ENCODE measurements at regions not wholly inside any gene's neighbourhood (a gene's known extent, or its start where the extent isn't known, plus 50 kb on each side); places are given as distances from the start of the nearest gene placed in this dataset.
"Not testable (repeated sequence)": the region's sequence is repeated elsewhere in the genome, so short reads cannot be mapped to it uniquely, and the experiment has no call there.

- DNase-seq (ENCODE audit: low read depth): no peak
Measured at GRCh38 chr7:87007038-87007437, 52.4 kb downstream of the ELAPOR2 start.

DNA sequence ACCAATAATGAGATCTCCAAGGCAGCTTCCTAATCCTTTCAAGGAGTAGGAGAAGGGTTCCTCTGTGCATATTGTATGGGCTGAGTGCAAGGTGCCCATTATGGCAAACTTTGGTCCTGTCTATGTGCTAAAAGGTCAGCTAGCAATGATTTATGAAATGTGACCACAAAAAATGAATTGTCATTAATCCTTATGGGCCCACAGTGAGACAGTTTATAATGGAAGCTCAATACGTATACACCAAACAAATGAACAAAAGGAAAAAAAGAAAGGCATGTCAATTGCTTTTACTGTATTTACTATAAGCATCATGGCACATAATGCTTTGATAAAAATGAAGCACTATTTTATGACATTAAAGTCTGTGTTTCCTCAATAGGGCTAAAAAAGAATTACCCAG, 54.5 kb downstream of the ELAPOR2 start:
- no peak for DNase-seq (ENCODE audit: low read depth)

DNA sequence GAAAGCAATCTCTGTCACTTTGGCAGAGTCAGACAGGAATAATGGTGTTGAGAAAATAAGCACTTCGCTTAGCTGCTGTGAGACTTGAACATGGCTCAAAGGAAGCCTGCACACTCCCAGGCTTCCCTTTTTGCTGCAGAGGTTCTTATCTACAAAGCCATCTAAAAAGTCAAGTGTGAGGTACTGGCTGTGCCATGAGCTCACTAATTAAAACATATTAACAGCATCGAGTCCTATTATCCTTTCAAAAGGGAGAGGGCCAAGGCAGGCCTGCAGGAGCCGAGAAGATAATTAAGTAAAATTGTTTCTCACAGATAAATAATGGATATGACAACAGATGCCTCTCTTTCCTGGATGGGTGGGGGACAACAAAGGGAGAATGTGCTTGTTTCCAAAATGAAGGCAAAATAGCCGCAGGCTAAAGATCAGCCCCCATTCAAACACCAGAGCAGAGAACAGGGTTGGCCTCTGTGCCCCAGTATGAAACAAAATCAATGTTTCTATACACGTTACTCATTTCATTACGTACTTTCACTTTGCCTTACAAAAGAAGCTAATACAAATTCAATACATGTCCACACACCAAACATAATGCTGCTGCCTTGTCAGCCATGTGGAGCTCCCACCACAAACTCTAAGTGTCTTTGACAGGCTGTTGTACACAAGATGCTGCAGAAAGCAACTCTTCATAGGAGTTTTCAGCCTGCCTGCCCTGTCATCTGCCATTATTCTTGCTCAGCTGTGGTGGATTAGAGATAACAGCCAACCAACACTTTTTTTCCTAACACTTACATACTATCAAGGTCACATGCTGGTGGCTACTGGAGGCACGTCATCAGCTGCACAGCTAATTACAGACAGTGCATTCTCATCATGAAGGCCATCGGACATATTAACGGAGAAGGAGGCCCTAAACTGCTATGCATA, 55.3 kb downstream of the ELAPOR2 start:
- no peak for DNase-seq (ENCODE audit: low read depth)

DNA sequence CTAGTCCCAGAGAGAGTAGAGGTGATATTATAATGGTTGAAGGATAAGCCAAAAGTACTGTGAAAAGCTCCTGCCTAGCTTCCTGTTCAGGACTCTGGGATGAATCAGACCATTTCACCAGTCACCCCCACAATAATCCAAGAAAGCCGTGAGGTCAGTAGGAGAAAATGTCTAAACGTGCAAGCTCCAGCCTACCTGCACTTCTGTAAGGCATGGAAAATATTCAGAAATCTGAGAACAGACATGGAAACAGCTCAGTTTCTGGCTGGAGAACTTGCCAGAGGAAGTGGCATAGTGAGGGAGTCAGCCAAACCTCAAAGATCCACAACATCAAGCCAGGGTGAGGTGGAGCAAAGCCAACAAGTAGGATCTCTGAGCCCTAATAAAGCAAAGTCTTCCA, 58.2 kb downstream of the ELAPOR2 start:
- DNase-seq (ENCODE audit: low read depth): no peak

DNA sequence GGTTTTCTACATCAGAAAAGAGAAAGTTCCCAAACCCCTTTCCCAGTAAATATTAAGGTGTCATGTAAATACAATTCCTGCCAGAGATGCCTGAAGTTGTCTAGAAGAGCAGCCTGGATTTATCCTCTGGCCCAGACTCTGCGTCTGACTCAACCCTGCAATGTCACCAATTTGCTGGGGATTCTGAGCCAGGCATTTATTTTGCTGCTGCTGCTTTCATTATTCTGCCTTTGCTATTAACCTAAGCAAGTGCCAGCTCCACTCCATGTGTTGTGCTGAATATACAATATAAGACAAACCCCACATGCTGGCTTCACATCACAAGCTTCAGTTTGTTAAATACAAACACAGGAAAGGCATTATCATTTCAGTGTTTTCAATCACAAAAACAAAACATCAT, 59.1 kb downstream of the ELAPOR2 start:
- no peak for DNase-seq (ENCODE audit: low read depth)

GRCh38 chr7:86999750-87000149, 59.7 kb downstream of the ELAPOR2 start:
- no peak for DNase-seq (ENCODE audit: low read depth)

DNA sequence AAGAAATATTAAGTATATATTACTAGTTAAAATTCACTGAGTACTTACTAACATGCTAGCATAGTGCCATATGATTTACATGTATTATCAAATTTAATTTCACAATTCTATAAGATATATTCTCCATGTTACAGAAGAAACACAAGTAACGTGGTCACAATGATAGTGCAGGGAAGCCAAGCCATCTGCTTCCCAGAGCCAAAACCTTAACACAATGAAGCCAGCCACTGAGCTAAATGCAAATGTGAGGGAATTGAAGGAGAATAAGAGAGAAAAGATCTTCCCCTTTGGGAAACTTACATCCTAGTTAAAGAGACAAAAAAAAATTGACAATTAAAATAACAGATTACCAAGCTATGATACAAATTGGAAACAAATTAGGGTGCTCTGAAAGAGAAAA, 63.6 kb downstream of the ELAPOR2 start:
- no peak for DNase-seq (ENCODE audit: low read depth)

DNA sequence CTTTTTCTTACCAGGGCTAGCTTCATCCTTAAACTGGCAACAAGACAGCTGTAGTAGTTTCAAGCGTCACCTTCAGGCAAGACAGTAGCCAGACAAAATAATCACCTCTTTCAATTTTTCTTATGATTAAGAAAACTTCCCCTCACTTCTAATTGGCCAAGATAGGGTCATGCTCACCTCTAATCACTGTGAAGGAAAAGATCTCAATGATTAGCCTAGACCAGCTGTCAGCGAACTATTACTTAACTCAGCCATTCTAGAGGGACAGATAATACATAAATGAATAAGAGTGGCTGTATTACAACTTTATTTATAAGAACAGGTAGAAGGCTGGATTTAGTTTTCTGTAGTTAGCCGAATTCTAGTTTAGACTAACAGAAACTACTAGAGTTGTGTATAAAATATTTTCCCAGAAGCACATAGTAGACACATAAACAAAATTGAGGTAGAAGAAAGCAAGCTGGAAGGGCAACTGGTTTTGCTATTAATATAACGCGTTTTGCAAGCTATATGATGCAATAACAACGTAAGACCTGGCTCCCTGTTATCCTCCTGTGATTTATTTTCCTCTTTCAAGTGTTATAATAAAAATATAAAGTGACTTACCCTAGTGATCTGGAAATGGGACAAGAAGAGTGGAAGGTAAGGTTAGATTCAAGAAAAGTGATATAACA, 64.3 kb downstream of the ELAPOR2 start:
- no peak for DNase-seq (ENCODE audit: low read depth)

- no peak for DNase-seq (ENCODE audit: low read depth)
Measured at GRCh38 chr7:86991771-86992191, 67.7 kb downstream of the ELAPOR2 start.

GRCh38 chr7:86991093-86991769, 68.2 kb downstream of the ELAPOR2 start:
- no peak for DNase-seq (ENCODE audit: low read depth)

DNA sequence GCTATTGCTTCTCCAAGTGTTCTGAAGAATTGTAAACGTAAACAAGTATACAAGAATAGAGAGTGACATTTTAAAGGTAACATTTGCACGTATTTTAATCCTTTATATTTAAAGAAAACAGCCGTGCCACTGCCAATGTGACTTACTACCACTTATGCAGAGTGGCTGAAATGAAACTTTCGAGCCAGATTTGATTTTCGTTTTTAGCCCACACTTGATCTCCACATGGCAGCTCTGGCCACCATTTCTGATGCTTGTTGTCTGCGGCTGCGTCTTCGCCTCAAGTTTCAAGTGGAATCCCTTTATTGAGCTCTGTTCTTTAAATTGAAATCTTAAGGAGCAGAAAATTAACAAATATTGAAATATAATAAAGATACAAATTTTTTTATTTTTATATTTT, 70.0 kb downstream of the ELAPOR2 start:
- no peak for DNase-seq (ENCODE audit: low read depth)

DNA sequence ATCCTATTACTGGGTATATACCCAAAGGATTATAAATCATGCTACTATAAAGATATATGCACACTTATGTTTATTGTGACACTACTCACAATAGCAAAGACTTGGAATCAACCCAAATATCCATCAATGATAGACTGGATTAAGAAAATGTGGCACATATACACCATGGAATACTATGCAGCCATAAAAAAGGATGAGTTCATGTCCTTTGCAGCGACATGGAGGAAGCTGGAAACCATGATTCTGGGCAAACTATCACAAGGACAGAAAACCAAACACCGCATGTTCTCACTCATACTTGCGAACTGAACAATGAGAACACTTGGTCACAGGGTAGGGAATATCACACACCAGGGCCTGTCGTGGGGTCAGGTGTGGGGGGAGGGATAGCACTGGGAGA, 71.6 kb downstream of the ELAPOR2 start:
- not testable (repeated sequence) for DNase-seq (ENCODE audit: low read depth)

GRCh38 chr7:86987358-86987757, 72.1 kb downstream of the ELAPOR2 start:
- not testable (repeated sequence) for DNase-seq (ENCODE audit: low read depth)

- not testable (repeated sequence) for DNase-seq (ENCODE audit: low read depth)
Measured at GRCh38 chr7:86985342-86985741, 74.1 kb downstream of the ELAPOR2 start.

DNA sequence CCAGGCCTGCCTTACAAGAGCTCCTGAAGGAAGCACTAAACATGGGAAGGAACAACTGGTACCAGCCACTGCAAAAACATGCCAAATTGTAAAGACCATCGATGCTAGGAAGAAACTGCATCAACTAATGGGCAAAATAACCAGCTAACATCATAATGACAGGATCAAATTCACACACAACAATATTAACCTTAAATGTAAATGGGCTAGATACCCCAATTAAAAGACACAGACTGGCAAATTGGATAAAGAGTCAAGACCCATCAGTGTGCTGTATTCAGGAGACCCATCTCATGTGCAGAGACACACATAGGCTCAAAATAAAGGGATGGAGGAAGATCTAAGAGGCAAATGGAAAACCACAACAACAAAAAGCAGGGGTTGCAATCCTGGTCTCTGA, 75.8 kb downstream of the ELAPOR2 start:
- not testable (repeated sequence) for DNase-seq (ENCODE audit: low read depth)

GRCh38 chr7:86981937-86982336, 77.5 kb downstream of the ELAPOR2 start:
- DNase-seq (ENCODE audit: low read depth): not testable (repeated sequence)

GRCh38 chr7:86981127-86981526, 78.3 kb downstream of the ELAPOR2 start:
- DNase-seq (ENCODE audit: low read depth): no peak

DNA sequence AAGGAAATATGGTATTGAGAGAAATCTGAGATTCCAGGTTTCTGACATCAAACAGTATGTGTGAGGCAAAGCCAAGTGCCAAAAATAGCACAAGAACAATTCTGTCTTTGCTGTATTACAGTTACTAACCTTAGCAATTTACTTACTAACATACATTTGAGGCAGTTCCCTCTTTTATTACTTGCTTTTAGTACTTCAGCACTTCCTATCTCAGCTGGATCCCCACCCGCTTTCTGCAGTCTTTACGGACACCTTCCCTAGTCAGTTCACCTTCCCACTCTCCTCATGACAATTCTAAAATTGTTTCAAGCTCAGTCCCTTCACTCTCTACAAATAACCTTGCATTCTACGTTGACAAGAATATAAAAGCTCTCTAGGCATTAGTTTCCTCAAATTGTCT, 79.2 kb downstream of the ELAPOR2 start:
- no peak for DNase-seq (ENCODE audit: low read depth)

DNA sequence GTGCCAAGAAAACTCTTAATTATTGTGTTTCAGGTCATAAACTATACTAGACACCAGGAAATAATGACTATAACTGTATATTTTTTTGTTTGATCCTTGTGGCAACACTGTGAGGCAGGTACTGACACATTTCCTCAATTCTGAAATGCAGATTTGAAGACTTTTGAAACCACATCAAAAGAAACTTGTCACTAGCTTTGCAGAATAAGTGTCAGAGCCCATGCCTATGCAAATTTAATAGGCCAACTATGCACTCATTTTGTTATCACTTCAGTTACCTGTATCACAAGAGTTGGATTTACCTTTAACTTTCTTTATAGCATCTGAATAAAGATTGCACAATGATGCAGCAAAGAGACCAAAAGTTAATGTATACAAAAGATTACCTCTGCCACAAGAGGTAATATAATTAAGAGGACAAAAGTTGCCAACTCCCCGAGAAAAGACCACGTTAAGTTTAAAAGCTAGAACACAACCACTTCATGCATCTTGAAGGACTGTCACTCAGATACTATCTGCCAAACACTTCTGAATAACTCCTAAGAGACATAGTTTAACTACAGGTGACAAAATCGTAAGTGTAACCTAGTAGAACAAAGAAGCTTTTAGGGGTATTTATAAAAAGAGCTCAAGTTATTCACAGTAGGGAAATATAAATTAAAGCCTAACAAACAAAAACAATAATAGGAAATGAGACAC, 80.5 kb downstream of the ELAPOR2 start:
- DNase-seq (ENCODE audit: low read depth): no peak

DNA sequence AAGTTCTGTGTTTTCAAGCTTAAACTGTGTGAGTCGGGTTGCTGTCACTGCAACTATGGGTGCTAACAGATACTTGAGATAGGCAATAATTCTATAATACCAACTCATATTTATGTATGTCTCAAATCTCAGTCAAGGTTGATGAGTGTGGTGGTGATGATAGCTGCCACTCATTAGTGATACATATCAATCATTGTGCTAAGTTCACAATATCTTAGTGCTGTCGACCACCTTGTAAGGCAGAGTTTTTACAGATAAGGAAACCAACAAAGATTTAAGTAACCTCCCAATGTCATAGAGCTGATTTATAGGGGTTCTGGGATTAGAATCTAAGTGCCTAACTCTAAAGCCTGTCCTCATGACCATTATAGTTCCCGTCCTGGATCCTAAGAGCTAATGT, 82.5 kb downstream of the ELAPOR2 start:
- DNase-seq (ENCODE audit: low read depth): no peak

DNA sequence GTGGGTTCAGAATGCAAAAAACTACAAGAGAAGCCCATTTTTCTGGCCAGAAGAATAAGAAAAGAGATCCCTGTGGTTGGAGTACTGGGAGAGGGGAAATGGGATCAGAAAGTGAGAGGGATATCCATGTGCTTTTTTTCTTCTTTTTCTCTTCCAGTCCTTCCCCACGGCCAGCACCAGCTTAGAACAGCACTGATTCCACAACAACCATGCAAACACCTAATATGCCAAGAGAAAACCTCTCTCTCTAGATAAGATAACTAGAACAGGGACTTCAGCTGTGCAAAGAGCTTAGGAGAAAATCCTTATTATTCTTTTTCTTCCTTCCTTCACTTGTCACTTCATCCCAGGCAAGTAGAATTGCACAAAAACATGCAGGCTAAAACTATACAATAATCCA, 83.5 kb downstream of the ELAPOR2 start:
- no peak for DNase-seq (ENCODE audit: low read depth)

DNA sequence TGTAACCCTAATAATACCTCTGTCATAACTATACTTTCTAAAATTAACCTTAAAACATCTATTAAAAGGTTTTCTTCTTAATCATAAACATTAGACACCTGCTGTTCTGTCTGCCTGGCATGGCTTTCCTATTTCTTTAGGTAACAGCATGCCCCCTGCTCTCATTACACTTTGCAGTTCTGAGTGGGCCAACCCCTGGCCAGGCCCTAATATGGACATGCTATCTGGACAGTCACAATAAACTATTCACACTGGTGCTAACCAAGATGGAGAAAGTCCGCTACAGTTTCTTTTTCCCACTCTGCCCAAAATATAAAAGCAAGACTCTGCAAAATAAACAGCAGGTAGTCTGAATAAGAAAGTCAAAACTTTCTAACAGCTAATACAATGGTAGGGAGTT, 84.0 kb downstream of the ELAPOR2 start:
- DNase-seq (ENCODE audit: low read depth): no peak
